Tibial nerve (tissue), 4 donors: ENCODE measurements at regions not wholly inside any gene's neighbourhood (a gene's known extent, or its start where the extent isn't known, plus 50 kb on each side); places are given as distances from the start of the nearest gene placed in this dataset.

Source experiments
- EP300 ChIP-seq, 2 donors: sonication (generic); formaldehyde crosslinking; IDR thresholded peaks; one replicate each; pipeline ENCODE4 v1.6.1; 2017; ENCODE audit warnings: antibody characterized with exemption in 2 of 2, mild to moderate bottlenecking in 1 of 2
- POLR2A ChIP-seq, 2 donors: fragments of 450-650 bp; IDR thresholded peaks; one replicate each; pipeline ENCODE4 v1.6.1; 2017; ENCODE audit warnings: antibody characterized with exemption in 2 of 2, mild to moderate bottlenecking in 2 of 2, moderate library complexity in 2 of 2
- TF ChIP-seq, protein P1 (sequence below), 5 experiments: fragments of 200-600 bp in 3 of 5; fragments of 450-650 bp in 2 of 5; sonication (generic) in 3 of 5; IDR thresholded peaks; one replicate each; pipeline ENCODE4 v1.5.1; 2016 to 2019; ENCODE audit warnings: antibody characterized with exemption in 5 of 5, mild to moderate bottlenecking in 3 of 5, moderate library complexity in 2 of 5

DNA sequence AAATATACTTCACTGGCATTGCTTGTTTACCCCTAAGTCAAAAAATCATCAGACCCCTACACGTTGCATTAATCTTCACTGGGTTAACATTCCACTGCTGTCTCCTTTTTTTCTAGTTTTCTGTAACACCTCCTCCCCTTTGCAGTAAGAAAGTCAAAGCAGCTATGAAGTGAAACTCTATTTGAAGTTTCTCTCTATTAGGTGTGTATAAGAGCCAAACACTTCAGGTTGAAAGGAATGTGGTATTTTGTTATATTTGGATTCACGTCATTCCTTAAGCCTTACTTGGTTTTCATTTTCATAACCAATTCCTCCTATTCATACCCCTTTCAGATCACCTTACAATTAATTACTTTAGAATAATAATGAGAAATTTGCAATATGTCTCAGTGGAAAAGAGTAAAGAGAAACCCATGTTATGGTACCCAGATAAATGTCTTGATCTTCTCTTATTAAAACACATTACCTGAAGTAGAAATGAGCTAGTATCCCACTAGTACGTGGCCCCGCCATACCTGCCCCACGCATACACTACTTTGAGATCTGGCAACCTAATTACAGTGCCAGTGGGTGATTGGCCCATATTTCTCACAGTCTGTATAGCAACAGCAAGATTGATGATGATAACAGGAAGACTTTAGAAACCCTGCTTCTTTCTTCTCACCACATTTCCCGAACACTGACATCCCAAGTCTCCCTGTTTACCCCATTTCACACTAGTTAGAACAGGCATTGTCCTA lies 236.4 kb upstream of the RGS6 start:
- TF ChIP-seq, protein P1, sequence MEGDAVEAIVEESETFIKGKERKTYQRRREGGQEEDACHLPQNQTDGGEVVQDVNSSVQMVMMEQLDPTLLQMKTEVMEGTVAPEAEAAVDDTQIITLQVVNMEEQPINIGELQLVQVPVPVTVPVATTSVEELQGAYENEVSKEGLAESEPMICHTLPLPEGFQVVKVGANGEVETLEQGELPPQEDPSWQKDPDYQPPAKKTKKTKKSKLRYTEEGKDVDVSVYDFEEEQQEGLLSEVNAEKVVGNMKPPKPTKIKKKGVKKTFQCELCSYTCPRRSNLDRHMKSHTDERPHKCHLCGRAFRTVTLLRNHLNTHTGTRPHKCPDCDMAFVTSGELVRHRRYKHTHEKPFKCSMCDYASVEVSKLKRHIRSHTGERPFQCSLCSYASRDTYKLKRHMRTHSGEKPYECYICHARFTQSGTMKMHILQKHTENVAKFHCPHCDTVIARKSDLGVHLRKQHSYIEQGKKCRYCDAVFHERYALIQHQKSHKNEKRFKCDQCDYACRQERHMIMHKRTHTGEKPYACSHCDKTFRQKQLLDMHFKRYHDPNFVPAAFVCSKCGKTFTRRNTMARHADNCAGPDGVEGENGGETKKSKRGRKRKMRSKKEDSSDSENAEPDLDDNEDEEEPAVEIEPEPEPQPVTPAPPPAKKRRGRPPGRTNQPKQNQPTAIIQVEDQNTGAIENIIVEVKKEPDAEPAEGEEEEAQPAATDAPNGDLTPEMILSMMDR (IDR thresholded peaks at IDR 0.05) = no peak
- TF ChIP-seq POLR2A (IDR thresholded peaks at IDR 0.05) (no peak), EP300 (IDR thresholded peaks at IDR 0.05) (no peak)
